HepG2 (cell line): ENCODE measurements at regions not wholly inside any gene's neighbourhood (a gene's known extent, or its start where the extent isn't known, plus 50 kb on each side); places are given as distances from the start of the nearest gene placed in this dataset.

Experiments used
- NFATC3 ChIP-seq: sonication (generic); formaldehyde crosslinking; IDR thresholded peaks from 2 replicates; pipeline ENCODE4 v1.5.1; 2020; ENCODE audit warnings: mild to moderate bottlenecking, missing genetic modification reagents
- STAG1 ChIP-seq: sonication (generic); formaldehyde crosslinking; IDR thresholded peaks from 2 replicates; pipeline ENCODE4 v1.4.0; 2020; ENCODE audit warnings: missing genetic modification reagents
- TAF15 ChIP-seq: fragments of 200-400 bp; formaldehyde crosslinking; IDR thresholded peaks from one replicate; pipeline ENCODE4 v1.6.1; 2018; ENCODE audit warnings: mild to moderate bottlenecking, low read depth, low read length; ENCODE audit not compliant: poor library complexity, severe bottlenecking
- TARDBP ChIP-seq: sonication (generic); formaldehyde crosslinking; IDR thresholded peaks from 2 replicates; pipeline ENCODE4 v1.8.0; 2022; ENCODE audit warnings: mild to moderate bottlenecking, missing genetic modification reagents
- ZFP41 ChIP-seq: sonication (generic); formaldehyde crosslinking; IDR thresholded peaks from 2 replicates; pipeline ENCODE4 v1.4.0; 2020; ENCODE audit warnings: mild to moderate bottlenecking, missing genetic modification reagents, borderline replicate concordance
- ZFP62 ChIP-seq: sonication (generic); formaldehyde crosslinking; IDR thresholded peaks from 2 replicates; pipeline ENCODE4 v1.4.0; 2020; ENCODE audit warnings: missing genetic modification reagents
- TF ChIP-seq, protein P1 (sequence below): sonication (generic); formaldehyde crosslinking; IDR thresholded peaks from 2 replicates; pipeline ENCODE4 v1.9.0; 2022; ENCODE audit warnings: low read depth, missing genetic modification reagents
- TF ChIP-seq, protein P2 (sequence below), 2 experiments: sonication (generic) in 1 of 2; formaldehyde crosslinking in 1 of 2; IDR thresholded peaks; 2 replicates each; pipeline versions ENCODE4 v1.6.1 to v1.9.0; 2014 to 2022; ENCODE audit warnings: antibody characterized with exemption in 1 of 2, borderline replicate concordance in 1 of 2, inconsistent platforms in 1 of 2, low read depth in 1 of 2, missing genetic modification reagents in 1 of 2
- TF ChIP-seq, protein P3 (sequence below): sonication (generic); formaldehyde crosslinking; IDR thresholded peaks from 2 replicates; pipeline ENCODE4 v1.5.0; 2020; ENCODE audit warnings: mild to moderate bottlenecking, missing genetic modification reagents, borderline replicate concordance
- TF ChIP-seq, protein P4 (sequence below): sonication (generic); formaldehyde crosslinking; conservative IDR thresholded peaks from 2 replicates; pipeline ENCODE4 v1.4.0; 2020; ENCODE audit warnings: missing genetic modification reagents

DNA sequence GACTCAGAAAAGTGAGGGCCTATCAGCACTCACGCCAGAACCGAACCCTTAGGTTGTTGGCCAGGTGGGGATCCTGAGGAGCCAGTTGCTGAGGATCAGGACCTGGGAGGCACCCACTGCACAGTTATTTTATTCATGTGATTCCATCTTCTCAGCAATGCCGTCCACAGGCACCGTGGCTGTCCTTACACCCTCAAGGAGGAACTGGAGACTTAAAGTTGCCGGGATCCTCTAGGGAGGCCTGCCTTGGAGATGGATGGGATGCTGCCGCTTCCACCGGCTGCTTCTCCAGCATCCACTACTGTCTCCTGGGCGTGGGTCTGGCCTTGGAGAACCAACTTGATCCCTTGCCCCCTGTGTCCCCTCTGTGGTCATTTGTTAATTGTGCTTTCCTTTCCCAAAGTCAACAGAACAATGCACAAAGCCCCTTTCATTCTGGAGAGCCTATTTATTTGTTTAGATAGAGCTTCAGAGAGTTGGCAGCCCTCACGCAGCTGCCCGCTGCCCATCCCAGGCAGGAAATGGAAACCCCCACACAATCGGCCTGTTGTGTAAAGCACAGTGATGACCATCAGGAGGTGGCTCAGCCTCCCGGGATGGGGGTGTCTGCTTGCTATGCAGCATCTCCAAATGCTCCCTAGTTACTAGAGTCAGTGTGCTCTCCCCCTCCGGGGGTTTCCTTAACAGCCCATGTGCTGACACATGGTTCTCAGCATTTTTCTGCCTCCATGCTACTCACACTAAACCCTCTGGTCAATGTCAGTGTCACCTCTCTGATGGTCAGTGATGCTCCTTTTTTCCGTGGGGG, 52.9 kb upstream of the IGFBP3 start (continued):
- TF ChIP-seq, protein P1, sequence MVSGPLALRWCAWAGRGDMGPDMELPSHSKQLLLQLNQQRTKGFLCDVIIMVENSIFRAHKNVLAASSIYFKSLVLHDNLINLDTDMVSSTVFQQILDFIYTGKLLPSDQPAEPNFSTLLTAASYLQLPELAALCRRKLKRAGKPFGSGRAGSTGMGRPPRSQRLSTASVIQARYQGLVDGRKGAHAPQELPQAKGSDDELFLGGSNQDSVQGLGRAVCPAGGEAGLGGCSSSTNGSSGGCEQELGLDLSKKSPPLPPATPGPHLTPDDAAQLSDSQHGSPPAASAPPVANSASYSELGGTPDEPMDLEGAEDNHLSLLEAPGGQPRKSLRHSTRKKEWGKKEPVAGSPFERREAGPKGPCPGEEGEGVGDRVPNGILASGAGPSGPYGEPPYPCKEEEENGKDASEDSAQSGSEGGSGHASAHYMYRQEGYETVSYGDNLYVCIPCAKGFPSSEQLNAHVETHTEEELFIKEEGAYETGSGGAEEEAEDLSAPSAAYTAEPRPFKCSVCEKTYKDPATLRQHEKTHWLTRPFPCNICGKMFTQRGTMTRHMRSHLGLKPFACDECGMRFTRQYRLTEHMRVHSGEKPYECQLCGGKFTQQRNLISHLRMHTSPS, result peak; percentile 92
- TF ChIP-seq, protein P2, sequence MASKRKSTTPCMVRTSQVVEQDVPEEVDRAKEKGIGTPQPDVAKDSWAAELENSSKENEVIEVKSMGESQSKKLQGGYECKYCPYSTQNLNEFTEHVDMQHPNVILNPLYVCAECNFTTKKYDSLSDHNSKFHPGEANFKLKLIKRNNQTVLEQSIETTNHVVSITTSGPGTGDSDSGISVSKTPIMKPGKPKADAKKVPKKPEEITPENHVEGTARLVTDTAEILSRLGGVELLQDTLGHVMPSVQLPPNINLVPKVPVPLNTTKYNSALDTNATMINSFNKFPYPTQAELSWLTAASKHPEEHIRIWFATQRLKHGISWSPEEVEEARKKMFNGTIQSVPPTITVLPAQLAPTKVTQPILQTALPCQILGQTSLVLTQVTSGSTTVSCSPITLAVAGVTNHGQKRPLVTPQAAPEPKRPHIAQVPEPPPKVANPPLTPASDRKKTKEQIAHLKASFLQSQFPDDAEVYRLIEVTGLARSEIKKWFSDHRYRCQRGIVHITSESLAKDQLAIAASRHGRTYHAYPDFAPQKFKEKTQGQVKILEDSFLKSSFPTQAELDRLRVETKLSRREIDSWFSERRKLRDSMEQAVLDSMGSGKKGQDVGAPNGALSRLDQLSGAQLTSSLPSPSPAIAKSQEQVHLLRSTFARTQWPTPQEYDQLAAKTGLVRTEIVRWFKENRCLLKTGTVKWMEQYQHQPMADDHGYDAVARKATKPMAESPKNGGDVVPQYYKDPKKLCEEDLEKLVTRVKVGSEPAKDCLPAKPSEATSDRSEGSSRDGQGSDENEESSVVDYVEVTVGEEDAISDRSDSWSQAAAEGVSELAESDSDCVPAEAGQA (IDR thresholded peaks at IDR 0.05; ENCODE audit: low read depth), result no peak
- TF ChIP-seq, protein P2 (CRISPR knock-in tag; IDR thresholded peaks at IDR 0.05; ENCODE audit: borderline replicate concordance), result no peak
- TF ChIP-seq TARDBP (peak; percentile 51; the same call in 1 of the 2 replicates), ZFP41 (CRISPR knock-in tag) (no peak), ZFP62 (CRISPR knock-in tag) (no peak), TAF15 (no peak), STAG1 (peak; percentile 7; the same call in 1 of the 2 replicates), NFATC3 (CRISPR knock-in tag) (no peak)
- TF ChIP-seq, protein P3, sequence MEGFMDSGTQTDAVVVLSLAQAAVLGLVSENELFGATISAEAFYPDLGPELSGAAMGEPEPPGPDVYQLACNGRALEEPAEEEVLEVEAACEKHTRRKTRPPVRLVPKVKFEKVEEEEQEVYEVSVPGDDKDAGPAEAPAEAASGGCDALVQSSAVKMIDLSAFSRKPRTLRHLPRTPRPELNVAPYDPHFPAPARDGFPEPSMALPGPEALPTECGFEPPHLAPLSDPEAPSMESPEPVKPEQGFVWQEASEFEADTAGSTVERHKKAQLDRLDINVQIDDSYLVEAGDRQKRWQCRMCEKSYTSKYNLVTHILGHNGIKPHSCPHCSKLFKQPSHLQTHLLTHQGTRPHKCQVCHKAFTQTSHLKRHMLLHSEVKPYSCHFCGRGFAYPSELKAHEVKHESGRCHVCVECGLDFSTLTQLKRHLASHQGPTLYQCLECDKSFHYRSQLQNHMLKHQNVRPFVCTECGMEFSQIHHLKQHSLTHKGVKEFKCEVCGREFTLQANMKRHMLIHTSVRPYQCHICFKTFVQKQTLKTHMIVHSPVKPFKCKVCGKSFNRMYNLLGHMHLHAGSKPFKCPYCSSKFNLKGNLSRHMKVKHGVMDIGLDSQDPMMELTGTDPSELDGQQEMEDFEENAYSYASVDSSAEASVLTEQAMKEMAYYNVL (CRISPR knock-in tag), result peak; percentile 90
- TF ChIP-seq, protein P4, sequence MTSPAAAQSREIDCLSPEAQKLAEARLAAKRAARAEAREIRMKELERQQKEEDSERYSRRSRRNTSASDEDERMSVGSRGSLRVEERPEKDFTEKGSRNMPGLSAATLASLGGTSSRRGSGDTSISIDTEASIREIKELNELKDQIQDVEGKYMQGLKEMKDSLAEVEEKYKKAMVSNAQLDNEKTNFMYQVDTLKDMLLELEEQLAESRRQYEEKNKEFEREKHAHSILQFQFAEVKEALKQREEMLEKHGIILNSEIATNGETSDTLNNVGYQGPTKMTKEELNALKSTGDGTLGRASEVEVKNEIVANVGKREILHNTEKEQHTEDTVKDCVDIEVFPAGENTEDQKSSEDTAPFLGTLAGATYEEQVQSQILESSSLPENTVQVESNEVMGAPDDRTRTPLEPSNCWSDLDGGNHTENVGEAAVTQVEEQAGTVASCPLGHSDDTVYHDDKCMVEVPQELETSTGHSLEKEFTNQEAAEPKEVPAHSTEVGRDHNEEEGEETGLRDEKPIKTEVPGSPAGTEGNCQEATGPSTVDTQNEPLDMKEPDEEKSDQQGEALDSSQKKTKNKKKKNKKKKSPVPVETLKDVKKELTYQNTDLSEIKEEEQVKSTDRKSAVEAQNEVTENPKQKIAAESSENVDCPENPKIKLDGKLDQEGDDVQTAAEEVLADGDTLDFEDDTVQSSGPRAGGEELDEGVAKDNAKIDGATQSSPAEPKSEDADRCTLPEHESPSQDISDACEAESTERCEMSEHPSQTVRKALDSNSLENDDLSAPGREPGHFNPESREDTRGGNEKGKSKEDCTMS (CRISPR knock-in tag), result no peak
